Prostate gland (tissue), 2 donors: ENCODE measurements at regions not wholly inside any gene's neighbourhood (a gene's known extent, or its start where the extent isn't known, plus 50 kb on each side); places are given as distances from the start of the nearest gene placed in this dataset.

Experiments used
- DNase-seq: peaks from one replicate; pipeline ENCODE4 v3.0.0-alpha.2; 2019; ENCODE audit warnings: low spot score
- H3K27ac ChIP-seq, 2 donors: fragments of 200-600 bp; sonication (generic); 2 replicates each; pipeline ENCODE4 v1.5.1; 2017 to 2019
- H3K27me3 ChIP-seq: fragments of 200-600 bp; sonication (generic); replicated peaks from 2 replicates; pipeline ENCODE4 v1.5.1; 2019; ENCODE audit not compliant: insufficient read depth
- H3K36me3 ChIP-seq, 2 donors: fragments of 200-600 bp; sonication (generic); 1 replicate in 1 of 2; 2 replicates in 1 of 2; pipeline versions ENCODE4 v1.5.1 to v1.8.1; 2017 to 2019
- H3K4me1 ChIP-seq: fragments of 200-600 bp; sonication (generic); replicated peaks from 2 replicates; pipeline ENCODE4 v1.5.1; 2019
- H3K4me3 ChIP-seq, 2 donors: fragments of 200-600 bp; sonication (generic); 2 replicates each; pipeline ENCODE4 v1.5.1; 2017 to 2019
- H3K9me3 ChIP-seq: fragments of 200-600 bp; sonication (generic); 2 replicates; pipeline ENCODE4 v1.5.1; 2017
- POLR2A ChIP-seq: fragments of 450-650 bp; IDR thresholded peaks from one replicate; pipeline ENCODE4 v1.6.1; 2016; ENCODE audit warnings: antibody characterized with exemption, mild to moderate bottlenecking
- POLR2AphosphoS5 ChIP-seq: sonication (generic); formaldehyde crosslinking; IDR thresholded peaks from one replicate; pipeline ENCODE4 v1.6.1; 2017; ENCODE audit warnings: antibody characterized with exemption
- WGBS: methylation state at CpG from one replicate; pipeline ENCODE4 v1.1.5; 2018; 5-methylcytosine and 5-hydroxymethylcytosine counted together
- intact Hi-C: fragments of 100-400 bp; cut with DNase I; formaldehyde crosslinking; loops from one replicate; pipeline ENCODE4 v1.14.2; 2022
- TF ChIP-seq, protein P1 (sequence below), 4 experiments: fragments of 200-600 bp in 2 of 4; fragments of 450-650 bp in 2 of 4; sonication (generic) in 2 of 4; IDR thresholded peaks; 1 replicate in 3 of 4; 2 replicates in 1 of 4; pipeline ENCODE4 v1.5.1; 2016 to 2019; ENCODE audit warnings: antibody characterized with exemption in 4 of 4, mild to moderate bottlenecking in 2 of 4, moderate library complexity in 2 of 4

DNA sequence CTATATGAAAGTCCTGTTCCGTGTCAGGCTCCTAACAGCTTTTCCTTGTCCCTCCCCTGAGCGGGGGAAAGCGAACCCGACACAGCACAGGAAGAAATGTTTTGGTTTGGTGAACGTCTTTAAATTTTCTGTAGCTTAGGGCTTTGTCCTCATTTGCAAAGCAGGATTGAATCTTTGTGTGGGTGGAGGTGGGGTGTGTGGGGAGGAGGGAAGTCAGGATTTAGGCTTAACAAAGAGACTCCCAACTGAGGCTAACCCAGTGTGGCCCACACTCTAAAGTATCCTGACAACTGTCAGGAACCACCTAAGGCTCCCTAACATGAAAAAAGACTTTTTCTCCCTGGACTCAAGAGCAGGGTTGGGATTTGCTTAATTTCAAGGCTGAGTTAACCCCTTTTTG, 376.2 kb upstream of the C1orf174 start:
- no peaks in the 10 kb centered on the region for H3K9me3 ChIP-seq
- H3K27me3 ChIP-seq = no peaks in the 10 kb centered on the region
- DNase-seq = no peak
- H3K4me1 ChIP-seq = no peaks in the 10 kb centered on the region
- TF ChIP-seq, protein P1, sequence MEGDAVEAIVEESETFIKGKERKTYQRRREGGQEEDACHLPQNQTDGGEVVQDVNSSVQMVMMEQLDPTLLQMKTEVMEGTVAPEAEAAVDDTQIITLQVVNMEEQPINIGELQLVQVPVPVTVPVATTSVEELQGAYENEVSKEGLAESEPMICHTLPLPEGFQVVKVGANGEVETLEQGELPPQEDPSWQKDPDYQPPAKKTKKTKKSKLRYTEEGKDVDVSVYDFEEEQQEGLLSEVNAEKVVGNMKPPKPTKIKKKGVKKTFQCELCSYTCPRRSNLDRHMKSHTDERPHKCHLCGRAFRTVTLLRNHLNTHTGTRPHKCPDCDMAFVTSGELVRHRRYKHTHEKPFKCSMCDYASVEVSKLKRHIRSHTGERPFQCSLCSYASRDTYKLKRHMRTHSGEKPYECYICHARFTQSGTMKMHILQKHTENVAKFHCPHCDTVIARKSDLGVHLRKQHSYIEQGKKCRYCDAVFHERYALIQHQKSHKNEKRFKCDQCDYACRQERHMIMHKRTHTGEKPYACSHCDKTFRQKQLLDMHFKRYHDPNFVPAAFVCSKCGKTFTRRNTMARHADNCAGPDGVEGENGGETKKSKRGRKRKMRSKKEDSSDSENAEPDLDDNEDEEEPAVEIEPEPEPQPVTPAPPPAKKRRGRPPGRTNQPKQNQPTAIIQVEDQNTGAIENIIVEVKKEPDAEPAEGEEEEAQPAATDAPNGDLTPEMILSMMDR (IDR thresholded peaks at IDR 0.05) = no peak
- TF ChIP-seq POLR2AphosphoS5 (no peak), POLR2A (no peak)
- H3K4me3 ChIP-seq = no peak overlapping the region
- intact Hi-C loops = no loop called here
- no peaks in the 10 kb centered on the region for H3K36me3 ChIP-seq
- WGBS = 34% methylated on average over 5 of the region's 5 CpGs
- no peak overlapping the region for H3K27ac ChIP-seq

DNA sequence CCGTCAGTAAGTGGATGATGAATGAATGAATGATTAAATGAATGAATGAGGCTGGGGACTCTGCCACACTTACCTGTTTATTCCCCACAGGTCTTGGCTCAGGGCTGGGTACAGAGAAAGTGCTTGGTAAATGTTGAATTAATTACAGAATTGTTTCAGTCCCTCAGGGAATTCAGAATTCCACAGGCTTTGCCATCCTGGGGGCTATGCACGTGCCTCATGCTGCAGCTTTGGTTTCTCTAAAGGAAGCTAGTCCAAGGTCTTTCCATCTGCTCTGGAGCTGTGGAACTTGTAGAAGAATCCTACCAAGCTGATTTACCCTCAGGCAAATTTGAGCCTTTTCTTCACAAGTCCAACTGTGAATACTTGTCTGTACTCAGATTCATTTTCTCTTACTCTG, 376.8 kb upstream of the AJAP1 start:
- no peaks in the 10 kb centered on the region for H3K9me3 ChIP-seq
- H3K4me3 ChIP-seq = no peak overlapping the region
- no peaks in the 10 kb centered on the region for H3K36me3 ChIP-seq
- no peak overlapping the region for H3K27ac ChIP-seq
- DNase-seq = no peak
- no peaks in the 10 kb centered on the region for H3K4me1 ChIP-seq
- WGBS = 83% methylated on average over 2 of the region's 2 CpGs
- intact Hi-C loops = no loop called here
- H3K27me3 ChIP-seq = no peaks in the 10 kb centered on the region
- TF ChIP-seq, protein P1 (IDR thresholded peaks at IDR 0.05) = no peak
- TF ChIP-seq POLR2A (no peak), POLR2AphosphoS5 (no peak)

DNA sequence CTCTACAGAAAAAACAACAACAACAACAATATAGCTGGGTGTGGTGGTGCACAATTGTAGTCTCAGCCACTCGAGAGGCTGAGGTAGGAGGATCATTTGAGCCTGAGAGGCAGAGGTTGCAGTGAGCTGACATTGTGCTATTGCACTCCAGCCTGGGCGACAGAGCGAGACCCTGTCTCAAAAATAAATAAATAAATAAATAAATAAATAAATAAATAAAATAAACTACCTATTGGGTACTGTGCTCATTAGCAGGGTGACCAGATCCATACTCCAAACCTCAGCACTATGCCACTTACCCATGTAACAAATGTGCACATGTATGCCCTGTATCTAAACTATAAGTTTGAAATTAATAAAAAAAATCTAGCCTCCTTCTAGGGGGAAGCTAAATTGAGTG, 369.4 kb upstream of the AJAP1 start:
- H3K4me3 ChIP-seq = no peak overlapping the region
- H3K9me3 ChIP-seq = no peaks in the 10 kb centered on the region
- H3K27me3 ChIP-seq = no peaks in the 10 kb centered on the region
- intact Hi-C loops = no loop called here
- H3K36me3 ChIP-seq = no peaks in the 10 kb centered on the region
- H3K4me1 ChIP-seq = no peaks in the 10 kb centered on the region
- 77% methylated on average over 3 of the region's 3 CpGs for WGBS
- H3K27ac ChIP-seq = no peak overlapping the region
- TF ChIP-seq POLR2A (no peak), POLR2AphosphoS5 (no peak)
- TF ChIP-seq, protein P1 (IDR thresholded peaks at IDR 0.05) = no peak
- DNase-seq = no peak

DNA sequence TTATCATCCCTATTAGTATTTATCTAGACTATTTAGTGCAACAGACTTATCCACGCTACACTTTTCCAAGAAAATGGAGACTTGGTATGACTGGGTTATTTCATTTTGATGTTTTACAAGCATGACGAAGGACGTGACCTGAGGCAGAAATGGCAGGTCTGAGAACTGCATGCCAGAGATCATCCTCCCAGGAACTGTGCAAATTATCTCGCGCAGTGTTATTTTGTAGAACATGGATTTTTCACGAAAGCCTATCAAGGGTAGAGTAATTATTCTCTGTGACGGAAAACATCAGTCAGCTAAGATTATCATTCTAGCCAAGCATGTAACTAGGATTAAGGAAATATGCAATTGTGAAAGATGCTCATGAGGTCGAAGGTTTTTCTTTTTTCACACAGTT, 361.5 kb upstream of the AJAP1 start:
- TF ChIP-seq POLR2A = no peak
- no peak for TF ChIP-seq POLR2AphosphoS5
- TF ChIP-seq, protein P1 (IDR thresholded peaks at IDR 0.05) = no peak
- no peak overlapping the region for H3K4me3 ChIP-seq
- no peaks in the 10 kb centered on the region for H3K9me3 ChIP-seq
- H3K27ac ChIP-seq = no peak overlapping the region
- no peaks in the 10 kb centered on the region for H3K4me1 ChIP-seq
- no peaks in the 10 kb centered on the region for H3K36me3 ChIP-seq
- WGBS = 69% methylated on average over 8 of the region's 8 CpGs
- no peaks in the 10 kb centered on the region for H3K27me3 ChIP-seq
- intact Hi-C loops = no loop called here
- no peak for DNase-seq

DNA sequence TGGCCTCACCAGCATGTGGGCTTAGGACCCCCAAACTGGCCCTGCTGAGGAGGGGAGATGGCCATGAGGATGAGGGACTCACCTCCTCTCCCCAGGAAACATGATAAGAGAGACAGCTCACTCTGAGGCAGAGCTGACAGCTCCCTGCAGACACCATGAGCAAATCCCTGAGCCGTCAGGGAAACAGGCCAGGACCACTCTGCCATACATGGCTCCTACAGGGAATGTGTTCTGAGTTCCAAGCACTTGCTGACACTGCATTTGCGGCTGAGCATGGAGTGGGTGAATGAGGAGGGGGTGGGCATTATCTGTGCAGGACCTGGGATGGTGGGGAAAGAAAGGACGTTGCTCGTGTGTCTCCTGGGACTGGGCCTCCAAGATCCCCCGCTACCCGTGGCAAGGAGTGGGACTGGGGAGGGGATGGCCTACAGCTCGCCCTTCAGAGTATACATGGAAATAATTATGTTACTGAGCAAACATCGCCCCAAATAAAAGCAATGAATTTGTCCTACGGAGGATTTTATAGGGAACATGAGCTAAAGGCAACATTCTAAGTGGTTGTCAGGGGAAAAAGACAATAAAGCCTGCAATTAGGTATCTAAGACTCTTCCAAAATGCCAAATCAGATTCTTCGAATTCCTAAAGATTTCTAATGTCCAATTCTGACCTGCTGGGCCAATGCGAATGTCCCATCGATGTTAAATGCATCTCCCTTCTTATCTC, 355.9 kb upstream of the AJAP1 start:
- 23% methylated on average over 12 of the region's 12 CpGs for WGBS
- intact Hi-C loops = no loop called here
- H3K36me3 ChIP-seq = no peaks in the 10 kb centered on the region
- no peak overlapping the region for H3K4me3 ChIP-seq
- peak; percentile 11 for DNase-seq
- TF ChIP-seq, protein P1 (IDR thresholded peaks at IDR 0.05) = no peak
- TF ChIP-seq POLR2AphosphoS5 (peak; percentile 54), POLR2A (no peak)
- H3K27ac ChIP-seq = no peak overlapping the region
- H3K4me1 ChIP-seq = no peaks in the 10 kb centered on the region
- H3K9me3 ChIP-seq = no peaks in the 10 kb centered on the region
- H3K27me3 ChIP-seq = no peaks in the 10 kb centered on the region
